Mesenchymal stem cell (in vitro differentiated cells and primary cell): ENCODE measurements at regions not wholly inside any gene's neighbourhood (a gene's known extent, or its start where the extent isn't known, plus 50 kb on each side); places are given as distances from the start of the nearest gene placed in this dataset.

Experiments used
- DNase-seq: peaks from one replicate; pipeline ENCODE4 v3.0.0-alpha.2; 2013
- H2AFZ ChIP-seq: one replicate; pipeline ENCODE4 v1.6.1; 2013; ENCODE audit warnings: low read depth, mild to moderate bottlenecking, control low read depth, inconsistent platforms, low read length, moderate library complexity
- H2AK5ac ChIP-seq: 2 replicates; pipeline ENCODE4 v1.6.1; 2013; ENCODE audit warnings: low read length, moderate library complexity, mild to moderate bottlenecking, inconsistent platforms; ENCODE audit not compliant: severe bottlenecking
- H2BK120ac ChIP-seq: one replicate; pipeline ENCODE4 v1.6.1; 2013; ENCODE audit warnings: low read depth, mild to moderate bottlenecking, inconsistent platforms, low read length, moderate library complexity
- H2BK12ac ChIP-seq, 2 experiments: one replicate each; pipeline ENCODE4 v1.6.1; 2013; ENCODE audit warnings: inconsistent platforms in 2 of 2, low read length in 2 of 2, mild to moderate bottlenecking in 2 of 2, moderate library complexity in 2 of 2, control low read depth in 1 of 2
- H2BK15ac ChIP-seq: one replicate; pipeline ENCODE4 v1.6.1; 2013; ENCODE audit warnings: mild to moderate bottlenecking, low read depth, inconsistent platforms; ENCODE audit not compliant: poor library complexity, severe bottlenecking
- H2BK5ac ChIP-seq: 2 replicates; pipeline ENCODE4 v1.6.1; 2013; ENCODE audit warnings: low read depth, mild to moderate bottlenecking, low read length, control low read depth, inconsistent platforms; ENCODE audit not compliant: poor library complexity, severe bottlenecking
- H3K14ac ChIP-seq, 2 experiments: one replicate each; pipeline ENCODE4 v1.6.1; 2013; ENCODE audit warnings: inconsistent platforms in 2 of 2, low read length in 2 of 2, control low read depth in 1 of 2, mild to moderate bottlenecking in 1 of 2, moderate library complexity in 1 of 2
- H3K18ac ChIP-seq, 2 experiments: one replicate each; pipeline ENCODE4 v1.6.1; 2013; ENCODE audit warnings: inconsistent platforms in 2 of 2, low read length in 2 of 2, control low read depth in 1 of 2, low read depth in 1 of 2, mild to moderate bottlenecking in 1 of 2
- H3K23ac ChIP-seq, 2 experiments: one replicate each; pipeline ENCODE4 v1.6.1; 2013; ENCODE audit warnings: inconsistent platforms in 2 of 2, low read length in 2 of 2, mild to moderate bottlenecking in 2 of 2, moderate library complexity in 2 of 2, control low read depth in 1 of 2
- H3K27ac ChIP-seq: 2 replicates; pipeline ENCODE4 v1.5.1; 2013; ENCODE audit warnings: mild to moderate bottlenecking, moderate library complexity, low read length, control low read depth, inconsistent platforms; ENCODE audit not compliant: poor library complexity, severe bottlenecking
- H3K27me3 ChIP-seq, 2 experiments: 2 replicates each; pipeline versions ENCODE4 v1.6.1 to v1.7.0; 2013; ENCODE audit warnings: low read length in 2 of 2, mild to moderate bottlenecking in 2 of 2, moderate library complexity in 2 of 2, control low read depth in 1 of 2, inconsistent platforms in 1 of 2; ENCODE audit not compliant: control insufficient read depth in 1 of 2, insufficient read depth in 1 of 2
- H3K36me3 ChIP-seq, 2 experiments: 2 replicates each; pipeline versions ENCODE4 v1.6.1 to v1.7.0; 2013; ENCODE audit warnings: low read length in 2 of 2, control low read depth in 1 of 2, inconsistent platforms in 1 of 2, low read depth in 1 of 2, mild to moderate bottlenecking in 1 of 2; ENCODE audit not compliant: insufficient read depth in 2 of 2, control insufficient read depth in 1 of 2
- H3K4ac ChIP-seq, 2 experiments: one replicate each; pipeline ENCODE4 v1.6.1; 2013; ENCODE audit warnings: inconsistent platforms in 2 of 2, low read length in 2 of 2, mild to moderate bottlenecking in 2 of 2, moderate library complexity in 2 of 2, control low read depth in 1 of 2, low read depth in 1 of 2
- H3K4me1 ChIP-seq: 2 replicates; pipeline ENCODE4 v1.6.1; 2013; ENCODE audit warnings: low read depth, low read length, control low read depth; ENCODE audit not compliant: control insufficient read depth, insufficient read depth
- H3K4me2 ChIP-seq: 2 replicates; pipeline ENCODE4 v1.6.1; 2013; ENCODE audit warnings: low read length, mild to moderate bottlenecking, inconsistent platforms; ENCODE audit not compliant: poor library complexity, severe bottlenecking
- H3K4me3 ChIP-seq, 2 experiments: 2 replicates each; pipeline versions ENCODE4 v1.5.1 to v1.7.0; 2013; ENCODE audit warnings: low read length in 2 of 2, mild to moderate bottlenecking in 2 of 2, control low read depth in 1 of 2, low read depth in 1 of 2; ENCODE audit not compliant: insufficient read depth in 1 of 2
- H3K79me1 ChIP-seq: replicated peaks from 2 replicates; pipeline ENCODE4 v1.6.1; 2013; ENCODE audit warnings: mild to moderate bottlenecking, control low read depth, low read length, inconsistent platforms; ENCODE audit not compliant: poor library complexity, severe bottlenecking
- H3K9ac ChIP-seq: 2 replicates; pipeline ENCODE4 v1.7.0; 2013; ENCODE audit warnings: mild to moderate bottlenecking, low read length, moderate library complexity
- H3K9me3 ChIP-seq: 2 replicates; pipeline ENCODE4 v1.7.0; 2013; ENCODE audit warnings: mild to moderate bottlenecking, low read length; ENCODE audit not compliant: control insufficient read depth
- H4K8ac ChIP-seq: one replicate; pipeline ENCODE4 v1.6.1; 2013; ENCODE audit warnings: inconsistent platforms, mild to moderate bottlenecking, low read length, moderate library complexity
- H4K91ac ChIP-seq: one replicate; pipeline ENCODE4 v1.6.1; 2013; ENCODE audit warnings: mild to moderate bottlenecking, low read length, inconsistent platforms
- WGBS: methylation state at CpG from one replicate; pipeline ENCODE4 v1.1.7; 2013; ENCODE audit warnings: mixed read lengths; 5-methylcytosine and 5-hydroxymethylcytosine counted together

DNA sequence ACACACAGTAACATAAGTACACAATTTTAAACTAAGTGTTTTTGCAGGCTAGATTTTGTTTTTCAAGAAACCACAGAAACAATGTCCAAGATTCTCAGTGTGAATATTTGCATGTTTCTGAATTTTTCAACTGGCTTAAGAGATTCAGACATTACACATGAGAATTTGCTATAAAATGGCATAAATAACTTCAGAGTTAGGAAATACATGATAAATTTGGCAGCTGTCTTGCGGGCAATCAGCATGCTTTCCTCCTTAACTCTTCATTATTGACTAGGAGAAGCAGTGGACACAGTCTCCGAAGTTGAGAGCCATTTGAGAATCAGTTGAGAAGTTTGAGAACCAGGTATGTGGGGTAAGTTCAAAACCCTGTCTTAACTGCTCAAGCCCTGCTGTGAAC lies 625.6 kb upstream of the SGO1 start:
- Histone ChIP-seq H2AFZ (no peak overlapping the region), H3K9ac (no peak overlapping the region), H3K18ac (no peak overlapping the region), H3K27me3 (no peaks in the 10 kb centered on the region), H2BK12ac (no peak overlapping the region), H4K8ac (no peak overlapping the region), H3K9me3 (peaks cover 14% of the 10 kb centered on the region), H3K4me2 (no peak overlapping the region), H3K14ac (no peak overlapping the region), H3K4ac (no peak overlapping the region), H2AK5ac (no peak overlapping the region), H3K27ac (no peak overlapping the region), H3K23ac (no peak overlapping the region), H3K36me3 (no peaks in the 10 kb centered on the region), H2BK120ac (no peak overlapping the region), H3K4me3 (no peak overlapping the region), H3K79me1 (no peaks in the 10 kb centered on the region), H2BK15ac (no peak overlapping the region), H3K4me1 (no peaks in the 10 kb centered on the region), H4K91ac (no peak overlapping the region), H2BK5ac (no peak overlapping the region)
- DNase-seq, result no peak
- 50% methylated on average over 1 of the region's 2 CpGs for WGBS

DNA sequence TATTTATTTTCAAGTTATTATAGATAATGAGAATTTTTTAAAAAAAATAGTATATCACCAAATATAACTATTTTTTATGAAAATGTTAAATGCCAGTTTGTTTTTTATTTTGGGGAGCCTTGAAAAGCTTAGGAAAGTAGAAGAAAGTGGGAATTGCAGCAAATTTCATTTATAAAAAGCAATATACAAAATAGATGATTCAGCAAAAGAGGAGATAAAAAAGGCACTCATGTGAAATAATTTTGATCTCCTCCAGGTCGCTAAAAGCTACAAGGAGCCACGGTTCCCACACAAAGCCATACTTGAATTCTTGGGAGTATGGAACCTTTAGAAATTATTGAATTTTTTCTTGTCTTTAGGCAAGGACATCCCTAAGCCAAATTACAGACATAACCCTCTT lies 625.0 kb upstream of the SGO1 start:
- H2BK5ac ChIP-seq, result no peak overlapping the region
- no peak overlapping the region for H4K8ac ChIP-seq
- no peak overlapping the region for H2BK15ac ChIP-seq
- H2BK12ac ChIP-seq, result no peak overlapping the region
- H3K4me3 ChIP-seq, result no peak overlapping the region
- no peak overlapping the region for H3K9ac ChIP-seq
- H2AK5ac ChIP-seq, result no peak overlapping the region
- no peaks in the 10 kb centered on the region for H3K79me1 ChIP-seq
- H3K36me3 ChIP-seq, result no peaks in the 10 kb centered on the region
- WGBS, result 100% methylated on average over 1 of the region's 2 CpGs
- H3K14ac ChIP-seq, result no peak overlapping the region
- no peak overlapping the region for H3K23ac ChIP-seq
- DNase-seq, result no peak
- peaks cover 14% of the 10 kb centered on the region for H3K9me3 ChIP-seq
- H3K18ac ChIP-seq, result no peak overlapping the region
- no peak overlapping the region for H3K4me2 ChIP-seq
- no peaks in the 10 kb centered on the region for H3K4me1 ChIP-seq
- no peak overlapping the region for H2AFZ ChIP-seq
- no peak overlapping the region for H3K27ac ChIP-seq
- no peak overlapping the region for H4K91ac ChIP-seq
- H3K27me3 ChIP-seq, result no peaks in the 10 kb centered on the region
- no peak overlapping the region for H2BK120ac ChIP-seq
- no peak overlapping the region for H3K4ac ChIP-seq

DNA sequence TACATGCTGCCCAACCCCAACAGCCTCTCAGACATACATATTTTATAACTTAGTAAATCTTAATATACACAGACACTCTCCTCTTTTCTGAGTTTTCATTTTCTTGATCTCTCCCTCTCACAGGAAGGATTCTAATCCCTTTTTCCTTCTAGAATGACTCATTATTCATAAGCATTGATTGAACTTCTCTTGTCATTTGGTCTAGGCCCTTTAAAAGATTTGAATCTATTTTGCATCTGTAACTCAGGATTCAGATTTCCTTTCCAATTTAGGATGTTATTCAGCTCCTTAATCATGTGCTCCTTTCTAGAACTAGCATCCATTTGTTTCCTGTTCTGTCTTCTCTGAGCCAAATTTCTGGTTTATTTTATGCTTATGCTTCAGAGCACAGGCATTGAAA lies 624.5 kb upstream of the SGO1 start:
- Histone ChIP-seq H2AK5ac (no peak overlapping the region), H3K79me1 (no peaks in the 10 kb centered on the region), H2AFZ (no peak overlapping the region), H3K36me3 (no peaks in the 10 kb centered on the region), H3K27ac (no peak overlapping the region), H2BK5ac (no peak overlapping the region), H3K4ac (no peak overlapping the region), H3K4me1 (no peaks in the 10 kb centered on the region), H2BK120ac (no peak overlapping the region), H3K27me3 (no peaks in the 10 kb centered on the region), H3K23ac (no peak overlapping the region), H2BK15ac (no peak overlapping the region), H3K14ac (no peak overlapping the region), H4K8ac (no peak overlapping the region), H3K9ac (no peak overlapping the region), H4K91ac (no peak overlapping the region), H3K4me3 (no peak overlapping the region), H3K4me2 (no peak overlapping the region), H3K9me3 (peaks cover 14% of the 10 kb centered on the region), H2BK12ac (no peak overlapping the region), H3K18ac (no peak overlapping the region)
- no peak for DNase-seq

DNA sequence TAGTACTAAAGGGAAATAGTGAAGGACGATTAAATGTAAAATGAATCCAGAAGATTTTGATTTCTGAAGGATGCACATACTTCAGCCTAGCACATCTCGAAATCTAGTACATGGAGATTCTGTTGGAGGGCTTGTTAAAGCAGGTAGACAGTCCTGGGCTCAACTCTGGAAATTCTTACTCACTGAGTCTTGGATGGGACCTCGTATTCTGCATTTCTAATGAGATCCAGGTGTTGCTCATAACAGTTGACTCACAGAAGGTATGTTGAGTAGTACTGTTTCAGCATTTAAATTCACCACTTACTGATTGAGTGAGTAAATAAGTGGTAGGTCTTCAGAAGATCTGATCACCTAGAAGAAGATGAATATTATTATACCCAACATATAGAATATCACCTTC lies 623.4 kb upstream of the SGO1 start:
- Histone ChIP-seq H3K4me1 (no peaks in the 10 kb centered on the region), H3K18ac (no peak overlapping the region), H3K27ac (no peak overlapping the region), H3K9me3 (peaks cover 14% of the 10 kb centered on the region), H3K4me2 (no peak overlapping the region), H3K9ac (no peak overlapping the region), H3K4me3 (no peak overlapping the region), H2BK15ac (no peak overlapping the region), H4K91ac (no peak overlapping the region), H3K23ac (no peak overlapping the region), H3K79me1 (no peaks in the 10 kb centered on the region), H2AK5ac (no peak overlapping the region), H4K8ac (no peak overlapping the region), H3K36me3 (no peaks in the 10 kb centered on the region), H3K27me3 (no peaks in the 10 kb centered on the region), H2BK12ac (no peak overlapping the region), H2BK120ac (no peak overlapping the region), H3K14ac (no peak overlapping the region), H2AFZ (no peak overlapping the region), H2BK5ac (no peak overlapping the region), H3K4ac (no peak overlapping the region)
- DNase-seq, result no peak
- 58% methylated on average over 3 of the region's 3 CpGs for WGBS
